B cell (primary cell): ENCODE measurements at regions not wholly inside any gene's neighbourhood (a gene's known extent, or its start where the extent isn't known, plus 50 kb on each side); places are given as distances from the start of the nearest gene placed in this dataset.

Experiments used
- ATAC-seq: fragments of 200-7000 bp; cut with Tn5 transposase; one replicate; pipeline ENCODE4 v1.10.0; 2021; ENCODE audit warnings: low read depth, mild to moderate bottlenecking, moderate number of reproducible peaks, moderate library complexity
- CTCF ChIA-PET: fragments of 350-600 bp; sonication (Branson Sonifier 250); formaldehyde crosslinking; loops from one replicate; lab custom pipeline; 2021; ENCODE audit warnings: antibody characterized with exemption, inconsistent platforms; lab: Charles Lee
- POLR2A ChIA-PET: fragments of 350-600 bp; sonication (Branson Sonifier 250); formaldehyde crosslinking; loops from one replicate; lab custom pipeline; 2021; ENCODE audit warnings: antibody characterized with exemption; lab: Charles Lee
- DNase-seq: peaks from one replicate; pipeline ENCODE4 v3.0.0; 2013
- H2AFZ ChIP-seq: 2 replicates; pipeline ENCODE4 v1.6.1; 2012; ENCODE audit warnings: mild to moderate bottlenecking, low read depth, low read length; ENCODE audit not compliant: insufficient read depth, poor library complexity, severe bottlenecking
- H3K27ac ChIP-seq, 2 donors: 1 replicate in 1 of 2; 2 replicates in 1 of 2; pipeline ENCODE4 v1.5.1; 2012 to 2013; ENCODE audit warnings: low read length in 2 of 2, mild to moderate bottlenecking in 2 of 2, moderate library complexity in 1 of 2
- H3K27me3 ChIP-seq, 4 experiments: fragments of 200-600 bp in 1 of 4; sonication (generic) in 1 of 4; replicated peaks in 1 of 4; 1 replicate in 2 of 4; 2 replicates in 2 of 4; pipeline versions ENCODE4 v1.6.1 to v1.7.0; 2013 to 2016; ENCODE audit warnings: low read length in 3 of 4, mild to moderate bottlenecking in 2 of 4, mixed read lengths in 1 of 4, moderate library complexity in 1 of 4; ENCODE audit not compliant: insufficient read depth in 4 of 4, control insufficient read depth in 3 of 4; ENCODE audit errors: control extremely low read depth in 1 of 4
- H3K36me3 ChIP-seq, 2 experiments: replicated peaks in 1 of 2; 1 replicate in 1 of 2; 2 replicates in 1 of 2; pipeline versions ENCODE4 v1.6.1 to v1.7.1; 2013; ENCODE audit warnings: low read length in 1 of 2; ENCODE audit not compliant: insufficient read depth in 2 of 2, control insufficient read depth in 1 of 2; ENCODE audit errors: control extremely low read depth in 1 of 2, extremely low read depth in 1 of 2
- H3K4me1 ChIP-seq, 2 donors: fragments of 200-600 bp in 1 of 2; sonication (generic) in 1 of 2; 1 replicate in 1 of 2; 2 replicates in 1 of 2; pipeline versions ENCODE4 v1.5.1 to v1.6.1; 2013 to 2017; ENCODE audit warnings: low read length in 2 of 2; ENCODE audit not compliant: control insufficient read depth in 2 of 2, insufficient read depth in 2 of 2
- H3K4me2 ChIP-seq: replicated peaks from 2 replicates; pipeline ENCODE3; 2012; ENCODE audit warnings: mild to moderate bottlenecking, low read depth, low read length; ENCODE audit not compliant: poor library complexity, severe bottlenecking
- H3K4me3 ChIP-seq, 5 experiments: fragments of 200-600 bp in 1 of 5; sonication (generic) in 1 of 5; 1 replicate in 3 of 5; 2 replicates in 2 of 5; pipeline versions ENCODE4 v1.5.1 to v1.7.0; 2011 to 2016; ENCODE audit warnings: low read length in 4 of 5, mild to moderate bottlenecking in 4 of 5, low read depth in 2 of 5, control low read depth in 1 of 5, moderate library complexity in 1 of 5; ENCODE audit not compliant: insufficient read depth in 1 of 5; ENCODE audit errors: control extremely low read depth in 1 of 5, extremely low read depth in 1 of 5
- H3K79me2 ChIP-seq: fragments of 200-600 bp; sonication (generic); one replicate; pipeline ENCODE4 v1.6.0; 2016; ENCODE audit warnings: low read length; ENCODE audit not compliant: control insufficient read depth, insufficient read depth
- H3K9ac ChIP-seq: fragments of 200-600 bp; sonication (generic); 2 replicates; pipeline ENCODE4 v1.6.1; 2017; ENCODE audit warnings: mild to moderate bottlenecking, low read length, moderate library complexity
- H3K9me3 ChIP-seq, 3 donors: one replicate each; pipeline versions ENCODE4 v1.6.1 to v1.7.1; 2013; ENCODE audit warnings: low read length in 2 of 3; ENCODE audit not compliant: control insufficient read depth in 2 of 3, insufficient read depth in 1 of 3; ENCODE audit errors: control extremely low read depth in 1 of 3
- H4K20me1 ChIP-seq: 2 replicates; pipeline ENCODE4 v1.6.0; 2012; ENCODE audit warnings: mild to moderate bottlenecking, low read length; ENCODE audit not compliant: insufficient read depth, control insufficient read depth, poor library complexity, severe bottlenecking
- H3K27ac Mint-ChIP-seq: one replicate; pipeline ENCODE4 v1.8.0; 2021; ENCODE audit warnings: mixed read lengths
- H3K27me3 Mint-ChIP-seq: one replicate; pipeline ENCODE4 v1.8.0; 2021; ENCODE audit warnings: mixed read lengths
- H3K4me1 Mint-ChIP-seq: one replicate; pipeline ENCODE4 v1.8.0; 2021; ENCODE audit warnings: mixed read lengths
- H3K4me3 Mint-ChIP-seq: one replicate; pipeline ENCODE4 v1.8.0; 2021; ENCODE audit warnings: mixed read lengths
- H3K9me3 Mint-ChIP-seq: one replicate; pipeline ENCODE4 v1.8.0; 2022; ENCODE audit warnings: mixed read lengths; ENCODE audit not compliant: insufficient read depth
- CTCF ChIP-seq: fragments of 200-600 bp; IDR thresholded peaks from one replicate; pipeline ENCODE4 v1.8.0; 2022; ENCODE audit warnings: antibody characterized with exemption, mild to moderate bottlenecking
- EZH2 ChIP-seq: IDR thresholded peaks from 2 replicates; pipeline ENCODE4 v1.6.1; 2012; ENCODE audit warnings: borderline replicate concordance, low read depth, mild to moderate bottlenecking, moderate library complexity, low read length; ENCODE audit not compliant: insufficient read depth, poor library complexity, severe bottlenecking
- WGBS: methylation state at CpG from one replicate; pipeline ENCODE4 v1.1.5; 2013; ENCODE audit warnings: missing lambda C conversion rate; ENCODE audit not compliant: insufficient coverage; 5-methylcytosine and 5-hydroxymethylcytosine counted together
- intact Hi-C: fragments of 100-400 bp; cut with micrococcal nuclease; formaldehyde crosslinking; loops from one replicate; pipeline ENCODE4 v1.10.0; 2022

GRCh38 chr7:125934955-125935354, 1005.3 kb upstream of the POT1 start:
- Histone ChIP-seq H3K36me3 (no peaks in the 10 kb centered on the region), H4K20me1 (no peaks in the 10 kb centered on the region), H3K4me2 (no peak overlapping the region), H3K4me3 (no peak overlapping the region), H2AFZ (no peak overlapping the region), H3K4me1 (no peaks in the 10 kb centered on the region), H3K27ac (no peak overlapping the region), H3K79me2 (no peaks in the 10 kb centered on the region), H3K9ac (no peak overlapping the region), H3K27me3 (no peaks in the 10 kb centered on the region), H3K9me3 (peaks cover 0 to 1% (median 0%) of the 10 kb centered on the region in 3 donors)
- DNase-seq, result no peak
- Mint-ChIP-seq H3K27ac (no peak overlapping the region), H3K4me3 (no peak overlapping the region), H3K9me3 (no peaks in the 10 kb centered on the region), H3K27me3 (no peaks in the 10 kb centered on the region), H3K4me1 (no peaks in the 10 kb centered on the region)
- intact Hi-C loops, result no loop called here
- ChIA-PET POLR2A (no interaction called here), CTCF (no interaction called here)
- WGBS, result no CpG with 5 or more reads among the region's 1 CpG
- no peak for ATAC-seq
- no peak for TF ChIP-seq CTCF
- no peak for TF ChIP-seq EZH2

GRCh38 chr7:125934539-125934938, 1004.9 kb upstream of the POT1 start:
- Mint-ChIP-seq H3K4me1 (no peaks in the 10 kb centered on the region), H3K9me3 (no peaks in the 10 kb centered on the region), H3K27ac (no peak overlapping the region), H3K27me3 (no peaks in the 10 kb centered on the region), H3K4me3 (no peak overlapping the region)
- Histone ChIP-seq H3K36me3 (no peaks in the 10 kb centered on the region), H3K4me3 (no peak overlapping the region), H3K79me2 (no peaks in the 10 kb centered on the region), H3K27ac (no peak overlapping the region), H3K27me3 (no peaks in the 10 kb centered on the region), H4K20me1 (no peaks in the 10 kb centered on the region), H3K9ac (no peak overlapping the region), H2AFZ (no peak overlapping the region), H3K9me3 (peaks cover 0 to 1% (median 0%) of the 10 kb centered on the region in 3 donors), H3K4me2 (no peak overlapping the region), H3K4me1 (no peaks in the 10 kb centered on the region)
- ChIA-PET CTCF (no interaction called here), POLR2A (no interaction called here)
- WGBS, result 100% methylated on average over 1 of the region's 2 CpGs
- DNase-seq (no peak), ATAC-seq (no peak)
- TF ChIP-seq EZH2, result no peak
- no peak for TF ChIP-seq CTCF
- intact Hi-C loops, result no loop called here
